CD4-positive, alpha-beta T cell treated with Interleukin-4 for 1 hour (primary cell): ENCODE measurements at regions not wholly inside any gene's neighbourhood (a gene's known extent, or its start where the extent isn't known, plus 50 kb on each side); places are given as distances from the start of the nearest gene placed in this dataset.

Experiments
- DNase-seq, 2 donors: peaks; one replicate each; pipeline ENCODE4 v3.0.0-alpha.2; 2020 to 2022

- no peak for DNase-seq
Measured at GRCh38 chr18:60804415-60804814, 431.8 kb upstream of the MC4R start.

GRCh38 chr18:60809937-60810336 lies 437.4 kb upstream of the MC4R start:
- DNase-seq, result no peak

GRCh38 chr18:60812921-60813320 lies 440.3 kb upstream of the MC4R start:
- DNase-seq, result no peak

- no peak for DNase-seq
Measured at GRCh38 chr18:60826346-60826745, 453.8 kb upstream of the MC4R start.

- no peak for DNase-seq
Measured at GRCh38 chr18:60831971-60832370, 459.4 kb upstream of the MC4R start.

GRCh38 chr18:60838677-60839076 lies 466.1 kb upstream of the MC4R start:
- DNase-seq, result no peak

GRCh38 chr18:60846396-60846795 lies 473.8 kb upstream of the MC4R start:
- no peak for DNase-seq

- no peak for DNase-seq
Measured at GRCh38 chr18:60847517-60847916, 474.9 kb upstream of the MC4R start.

GRCh38 chr18:60861575-60861974 lies 471.7 kb upstream of the CDH20 start:
- DNase-seq, result no peak

GRCh38 chr18:60862988-60863387 lies 470.2 kb upstream of the CDH20 start:
- DNase-seq, result no peak

- DNase-seq, result no peak
Measured at GRCh38 chr18:60865801-60866200, 467.4 kb upstream of the CDH20 start.

GRCh38 chr18:60870261-60871153 lies 462.7 kb upstream of the CDH20 start:
- no peak for DNase-seq

- DNase-seq, result no peak
Measured at GRCh38 chr18:60872434-60872833, 460.8 kb upstream of the CDH20 start.

- no peak for DNase-seq
Measured at GRCh38 chr18:60873708-60874107, 459.5 kb upstream of the CDH20 start.

- DNase-seq, result no peak
Measured at GRCh38 chr18:60875957-60876507, 457.2 kb upstream of the CDH20 start.

- DNase-seq, result no peak
Measured at GRCh38 chr18:60880184-60880583, 453.0 kb upstream of the CDH20 start.

GRCh38 chr18:60883587-60883986 lies 449.6 kb upstream of the CDH20 start:
- no peak for DNase-seq

GRCh38 chr18:60888071-60888624 lies 445.1 kb upstream of the CDH20 start:
- no peak for DNase-seq

- no peak for DNase-seq
Measured at GRCh38 chr18:60889442-60889841, 443.8 kb upstream of the CDH20 start.

GRCh38 chr18:60891936-60892335 lies 441.3 kb upstream of the CDH20 start:
- DNase-seq, result no peak

GRCh38 chr18:60892441-60892840 lies 440.8 kb upstream of the CDH20 start:
- no peak for DNase-seq

- DNase-seq, result no peak
Measured at GRCh38 chr18:60892855-60893254, 440.4 kb upstream of the CDH20 start.

- no peak for DNase-seq
Measured at GRCh38 chr18:60893355-60894097, 439.7 kb upstream of the CDH20 start.
